ENCODE measurements at regions not wholly inside any gene's neighbourhood (a gene's known extent, or its start where the extent isn't known, plus 50 kb on each side); places are given as distances from the start of the nearest gene placed in this dataset.

DNA sequence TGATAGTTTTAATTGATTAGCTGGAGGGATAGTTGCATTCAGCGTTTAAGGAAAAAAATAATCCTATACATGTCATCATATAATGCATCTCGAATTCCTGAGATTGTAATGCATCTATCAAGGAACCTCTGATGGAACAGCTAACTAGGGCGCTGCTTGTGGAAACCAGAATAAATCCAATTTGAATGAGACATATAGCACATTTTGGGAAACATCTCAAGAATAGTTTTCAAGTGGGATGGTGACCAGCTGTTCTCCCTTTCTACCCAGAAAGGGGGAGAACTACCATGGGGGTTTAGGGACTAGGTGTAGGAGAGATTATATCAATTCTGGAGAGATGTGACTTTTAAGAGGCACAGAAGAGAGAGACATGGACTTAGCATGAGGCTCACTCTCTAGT lies 319.3 kb upstream of the BRINP1 start:
- TF ChIP-seq, protein P1, sequence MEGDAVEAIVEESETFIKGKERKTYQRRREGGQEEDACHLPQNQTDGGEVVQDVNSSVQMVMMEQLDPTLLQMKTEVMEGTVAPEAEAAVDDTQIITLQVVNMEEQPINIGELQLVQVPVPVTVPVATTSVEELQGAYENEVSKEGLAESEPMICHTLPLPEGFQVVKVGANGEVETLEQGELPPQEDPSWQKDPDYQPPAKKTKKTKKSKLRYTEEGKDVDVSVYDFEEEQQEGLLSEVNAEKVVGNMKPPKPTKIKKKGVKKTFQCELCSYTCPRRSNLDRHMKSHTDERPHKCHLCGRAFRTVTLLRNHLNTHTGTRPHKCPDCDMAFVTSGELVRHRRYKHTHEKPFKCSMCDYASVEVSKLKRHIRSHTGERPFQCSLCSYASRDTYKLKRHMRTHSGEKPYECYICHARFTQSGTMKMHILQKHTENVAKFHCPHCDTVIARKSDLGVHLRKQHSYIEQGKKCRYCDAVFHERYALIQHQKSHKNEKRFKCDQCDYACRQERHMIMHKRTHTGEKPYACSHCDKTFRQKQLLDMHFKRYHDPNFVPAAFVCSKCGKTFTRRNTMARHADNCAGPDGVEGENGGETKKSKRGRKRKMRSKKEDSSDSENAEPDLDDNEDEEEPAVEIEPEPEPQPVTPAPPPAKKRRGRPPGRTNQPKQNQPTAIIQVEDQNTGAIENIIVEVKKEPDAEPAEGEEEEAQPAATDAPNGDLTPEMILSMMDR (conservative IDR thresholded peaks at IDR 0.05; ENCODE audit: low read length): no peak
- TF ChIP-seq EZH2phosphoT487 (IDR thresholded peaks at IDR 0.05; ENCODE audit: borderline replicate concordance, low read depth, low read length): no peak

Data from OCI-LY7 (cell line).